Pancreas (tissue), 10 donors: ENCODE measurements at regions not wholly inside any gene's neighbourhood (a gene's known extent, or its start where the extent isn't known, plus 50 kb on each side); places are given as distances from the start of the nearest gene placed in this dataset.
A peak's percentile ranks its signal among the peaks of the same experiment; 100 is the strongest.

Experiments
- ATAC-seq, 4 donors: fragments of 200-7000 bp; cut with Tn5 transposase; one replicate each; pipeline versions ENCODE4 v1.8.0 to v1.9.1; 2020; ENCODE audit warnings: mild to moderate bottlenecking in 4 of 4, moderate library complexity in 4 of 4
- DNase-seq, 6 donors: peaks; one replicate each; pipeline ENCODE4 v3.0.0-alpha.2; 2020
- FAIRE-seq: peaks from 2 replicates; lab custom pipeline; 2012; peaks lifted over from hg19 to GRCh38; lab: Jason Lieb, UNC
- H3K27ac ChIP-seq, 4 donors: fragments of 200-600 bp; sonication (generic); 1 replicate in 3 of 4; 2 replicates in 1 of 4; pipeline versions ENCODE4 v1.5.0 to v1.8.0; 2020
- H3K27me3 ChIP-seq, 4 donors: fragments of 200-600 bp; one replicate each; pipeline ENCODE4 v1.8.0; 2021
- H3K36me3 ChIP-seq, 3 donors: fragments of 200-600 bp; sonication (generic) in 1 of 3; one replicate each; pipeline versions ENCODE4 v1.5.0 to v1.8.0; 2020 to 2021
- H3K4me1 ChIP-seq, 3 donors: fragments of 200-600 bp; one replicate each; pipeline ENCODE4 v1.8.0; 2021
- H3K4me3 ChIP-seq, 4 donors: fragments of 200-600 bp; sonication (generic) in 2 of 4; one replicate each; pipeline versions ENCODE4 v1.5.0 to v1.8.0; 2020 to 2021
- H3K9me3 ChIP-seq, 4 donors: fragments of 200-600 bp; one replicate each; pipeline ENCODE4 v1.8.0; 2021
- WGBS, 2 donors: extraction: QIAGEN DNeasy Blood & Tissue Kit; methylation state at CpG; one replicate each; pipeline ENCODE4 v1.1.7; 2013; 5-methylcytosine and 5-hydroxymethylcytosine counted together
- intact Hi-C, 3 donors: fragments of 100-400 bp; cut with DNase I; formaldehyde crosslinking; loops; one replicate each; pipeline versions ENCODE4 v1.11.1 to v1.14.2; 2022
- TF ChIP-seq, protein P1 (sequence below), 4 donors: fragments of 200-600 bp; sonication (generic) in 3 of 4; IDR thresholded peaks; one replicate each; pipeline versions ENCODE4 v1.5.0 to v1.8.0; 2021; ENCODE audit warnings: antibody characterized with exemption in 4 of 4
- donor health status: healthy with polysubstance abuse.
- donor health status: DM: no; HTN: no; CAD: no; lungs with moderate emphysema.
- donor health status: DM: no; HTN: no; CAD: no.
- donor health status: control.
- donor health status: control.
- donor health status: Bipolar disorder and iron deficiency.
- donor health status: DM: yes; HTN: yes; CAD: no.
- donor health status: DM: no; HTN: no; CAD: no.
- donor health status: DM: no; HTN: no; CAD: no.
- donor health status: DM: yes; HTN: yes; CAD: no.

DNA sequence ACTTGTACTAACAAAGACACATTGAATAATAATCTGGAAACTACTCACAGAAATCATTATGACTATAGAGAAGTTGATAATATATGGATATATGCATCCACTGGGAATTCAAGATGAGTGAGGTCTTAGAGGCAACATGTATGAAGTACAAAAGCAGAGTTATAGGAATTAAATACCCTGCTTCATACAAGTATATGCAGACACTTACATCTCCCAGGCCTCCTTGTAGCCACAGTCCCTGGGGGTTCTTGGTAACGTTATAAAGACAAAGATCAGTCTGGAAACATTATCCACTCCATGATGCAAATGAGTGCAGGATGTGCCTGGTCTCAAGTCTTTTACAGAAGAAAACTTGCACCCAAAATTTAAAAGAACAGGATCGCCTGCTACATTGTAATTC, 92.4 kb upstream of the ANXA1 start:
- DNase-seq = no peak
- H3K4me3 ChIP-seq = no peak overlapping the region
- H3K4me1 ChIP-seq = no peaks in the 10 kb centered on the region
- H3K36me3 ChIP-seq = no peaks in the 10 kb centered on the region
- TF ChIP-seq, protein P1, sequence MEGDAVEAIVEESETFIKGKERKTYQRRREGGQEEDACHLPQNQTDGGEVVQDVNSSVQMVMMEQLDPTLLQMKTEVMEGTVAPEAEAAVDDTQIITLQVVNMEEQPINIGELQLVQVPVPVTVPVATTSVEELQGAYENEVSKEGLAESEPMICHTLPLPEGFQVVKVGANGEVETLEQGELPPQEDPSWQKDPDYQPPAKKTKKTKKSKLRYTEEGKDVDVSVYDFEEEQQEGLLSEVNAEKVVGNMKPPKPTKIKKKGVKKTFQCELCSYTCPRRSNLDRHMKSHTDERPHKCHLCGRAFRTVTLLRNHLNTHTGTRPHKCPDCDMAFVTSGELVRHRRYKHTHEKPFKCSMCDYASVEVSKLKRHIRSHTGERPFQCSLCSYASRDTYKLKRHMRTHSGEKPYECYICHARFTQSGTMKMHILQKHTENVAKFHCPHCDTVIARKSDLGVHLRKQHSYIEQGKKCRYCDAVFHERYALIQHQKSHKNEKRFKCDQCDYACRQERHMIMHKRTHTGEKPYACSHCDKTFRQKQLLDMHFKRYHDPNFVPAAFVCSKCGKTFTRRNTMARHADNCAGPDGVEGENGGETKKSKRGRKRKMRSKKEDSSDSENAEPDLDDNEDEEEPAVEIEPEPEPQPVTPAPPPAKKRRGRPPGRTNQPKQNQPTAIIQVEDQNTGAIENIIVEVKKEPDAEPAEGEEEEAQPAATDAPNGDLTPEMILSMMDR (IDR thresholded peaks at IDR 0.05) = no peak
- intact Hi-C loops = no loop called here
- no peak for ATAC-seq
- H3K9me3 ChIP-seq = no peaks in the 10 kb centered on the region
- no peak overlapping the region for H3K27ac ChIP-seq
- FAIRE-seq = no peak
- 63 to 74% methylated on average over 2 of the region's 2 CpGs for WGBS, 2 donors
- no peaks in the 10 kb centered on the region for H3K27me3 ChIP-seq

- no peaks in the 10 kb centered on the region for H3K36me3 ChIP-seq
- no peak for FAIRE-seq
Observed at GRCh38 chr9:73056245-73056644, 95.4 kb upstream of the ANXA1 start.

DNA sequence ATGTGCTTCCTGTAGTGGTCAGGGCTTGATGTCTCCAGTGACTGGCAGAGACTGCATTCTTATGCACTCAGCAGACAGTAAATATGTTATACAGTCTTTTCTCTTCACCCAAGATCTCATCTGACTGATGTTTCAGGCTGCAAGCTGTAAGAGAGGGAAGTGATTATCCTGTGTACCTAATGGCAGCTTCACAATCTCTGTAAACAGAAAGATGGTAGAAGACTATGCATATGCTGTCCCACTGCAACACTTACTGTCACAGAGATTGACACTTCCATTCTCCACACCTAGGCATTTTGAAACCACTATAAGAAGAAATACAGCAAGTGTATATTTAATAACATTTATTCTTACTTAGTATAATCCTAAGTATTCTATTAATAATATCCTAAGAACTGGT, 97.6 kb upstream of the ANXA1 start:
- H3K9me3 ChIP-seq = no peaks in the 10 kb centered on the region
- no peak for FAIRE-seq
- TF ChIP-seq, protein P1 (IDR thresholded peaks at IDR 0.05) = no peak

More at GRCh38 chr9:73056245-73056644, 95.4 kb upstream of the ANXA1 start:
- H3K27me3 ChIP-seq = no peaks in the 10 kb centered on the region
- intact Hi-C loops = no loop called here
- no peak overlapping the region for H3K4me3 ChIP-seq
- no peak for ATAC-seq
- DNase-seq = no peak
- no peak overlapping the region for H3K27ac ChIP-seq
- no peaks in the 10 kb centered on the region for H3K9me3 ChIP-seq
- H3K4me1 ChIP-seq = no peaks in the 10 kb centered on the region
- WGBS, 2 donors = 79 to 87% methylated on average over 5 of the region's 5 CpGs
- TF ChIP-seq, protein P1 (IDR thresholded peaks at IDR 0.05) = no peak

DNA sequence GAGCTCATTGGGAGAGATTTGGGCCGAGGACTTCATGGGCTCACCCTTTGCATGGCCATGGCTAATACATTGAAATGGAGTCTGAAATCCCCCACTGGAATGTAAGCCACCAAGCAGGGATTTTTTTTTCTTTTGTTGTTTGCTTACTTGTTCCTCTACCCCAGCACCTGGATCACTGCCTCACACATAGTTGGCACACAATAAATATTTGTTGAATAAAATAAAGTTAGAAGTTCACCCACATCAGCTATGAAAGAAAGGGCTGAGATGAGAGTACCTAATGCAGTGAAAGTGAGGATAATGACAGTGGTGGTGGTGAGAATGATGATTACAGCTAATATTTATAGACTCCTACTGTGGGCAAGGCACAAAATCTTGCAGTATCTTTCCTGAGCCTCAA, 98.1 kb upstream of the ANXA1 start:
- intact Hi-C loops = no loop called here
- H3K9me3 ChIP-seq = no peaks in the 10 kb centered on the region
- no peaks in the 10 kb centered on the region for H3K36me3 ChIP-seq
- no peak overlapping the region for H3K27ac ChIP-seq
- 50 to 68% methylated on average over 1 of the region's 1 CpG for WGBS, 2 donors
- TF ChIP-seq, protein P1 (IDR thresholded peaks at IDR 0.05) = no peak
- H3K4me1 ChIP-seq = no peaks in the 10 kb centered on the region
- ATAC-seq = no peak
- FAIRE-seq = no peak
- no peaks in the 10 kb centered on the region for H3K27me3 ChIP-seq
- no peak for DNase-seq
- H3K4me3 ChIP-seq = no peak overlapping the region

More for the DNA sequence above, 97.6 kb upstream of the ANXA1 start:
- Histone ChIP-seq H3K27ac (no peak overlapping the region), H3K27me3 (no peaks in the 10 kb centered on the region), H3K36me3 (no peaks in the 10 kb centered on the region), H3K4me1 (no peaks in the 10 kb centered on the region), H3K4me3 (no peak overlapping the region)
- intact Hi-C loops = no loop called here
- ATAC-seq (no peak), DNase-seq (no peak)

- no peaks in the 10 kb centered on the region for H3K27me3 ChIP-seq
- intact Hi-C loops = no loop called here
- TF ChIP-seq, protein P1 (IDR thresholded peaks at IDR 0.05) = no peak
- H3K27ac ChIP-seq = no peak overlapping the region
- DNase-seq = no peak
- no peaks in the 10 kb centered on the region for H3K4me1 ChIP-seq
- no peaks in the 10 kb centered on the region for H3K9me3 ChIP-seq
- no peaks in the 10 kb centered on the region for H3K36me3 ChIP-seq
- ATAC-seq = peak in 3 of 4 donors; percentile 31 to 44 (median 32)
- WGBS, 2 donors = 56% methylated on average over 7 of the region's 7 CpGs
- no peak overlapping the region for H3K4me3 ChIP-seq
- FAIRE-seq = no peak
Observed at GRCh38 chr9:73050887-73051550, 98.2 kb upstream of the ALDH1A1 start.
